Neural cell (in vitro differentiated cells): ENCODE measurements at regions not wholly inside any gene's neighbourhood (a gene's known extent, or its start where the extent isn't known, plus 50 kb on each side); places are given as distances from the start of the nearest gene placed in this dataset.

Experiments
- H2AFZ ChIP-seq: fragments of 200-600, 300-800 bp; sonication (generic), shearing (Covaris generic); 2 replicates; pipeline ENCODE4 v1.6.0; 2014; ENCODE audit warnings: low read depth, mild to moderate bottlenecking, antibody characterized with exemption, low read length, moderate library complexity
- H3F3A ChIP-seq: fragments of 200-600 bp; shearing (Covaris generic); 2 replicates; pipeline ENCODE4 v1.6.1; 2016; ENCODE audit warnings: mild to moderate bottlenecking, moderate library complexity, mixed read lengths, antibody characterized with exemption, low read length; ENCODE audit not compliant: insufficient read depth, poor library complexity, severe bottlenecking
- H3K27ac ChIP-seq: fragments of 200-600, 300-800 bp; sonication (generic), shearing (Covaris generic); 2 replicates; pipeline ENCODE4 v1.5.1; 2014; ENCODE audit warnings: mild to moderate bottlenecking, low read length, moderate library complexity
- H3K27me3 ChIP-seq: fragments of 300-800, 200-600 bp; sonication (generic), shearing (Covaris generic); 2 replicates; pipeline ENCODE4 v1.6.0; 2014; ENCODE audit warnings: mild to moderate bottlenecking, low read depth, low read length, moderate library complexity; ENCODE audit not compliant: insufficient read depth
- H3K36me3 ChIP-seq: fragments of 300-800, 200-600 bp; sonication (generic), shearing (Covaris generic); 2 replicates; pipeline ENCODE4 v1.5.1; 2014; ENCODE audit warnings: mild to moderate bottlenecking, antibody characterized with exemption, low read length, moderate library complexity; ENCODE audit not compliant: insufficient read depth
- H3K4me2 ChIP-seq: fragments of 300-800, 200-600 bp; sonication (generic), shearing (Covaris generic); 2 replicates; pipeline ENCODE4 v1.6.0; 2014; ENCODE audit warnings: mild to moderate bottlenecking, low read length
- H3K4me3 ChIP-seq: fragments of 300-800, 200-600 bp; sonication (generic), shearing (Covaris generic); 2 replicates; pipeline ENCODE4 v1.5.1; 2014; ENCODE audit warnings: mild to moderate bottlenecking, low read length, moderate library complexity
- H3K79me2 ChIP-seq: fragments of 200-600 bp; shearing (Covaris generic); replicated peaks from 2 replicates; pipeline ENCODE4 v1.6.0; 2014; ENCODE audit warnings: mild to moderate bottlenecking, low read length, moderate library complexity; ENCODE audit not compliant: insufficient read depth
- H3K9ac ChIP-seq: fragments of 300-800, 200-600 bp; sonication (generic), shearing (Covaris generic); 2 replicates; pipeline ENCODE4 v1.6.1; 2016; ENCODE audit warnings: mild to moderate bottlenecking, low read length, mixed read lengths
- H3K9me2 ChIP-seq: fragments of 200-600 bp; shearing (Covaris generic); 2 replicates; pipeline ENCODE4 v1.6.1; 2016; ENCODE audit warnings: mild to moderate bottlenecking, low read length, mixed read lengths; ENCODE audit not compliant: insufficient read depth
- H3K9me3 ChIP-seq: fragments of 200-600, 300-800 bp; sonication (generic), shearing (Covaris generic); 2 replicates; pipeline ENCODE4 v1.6.1; 2016; ENCODE audit warnings: mild to moderate bottlenecking, mixed run types, low read length, moderate library complexity, mixed read lengths
- H4K20me1 ChIP-seq: fragments of 200-600 bp; shearing (Covaris generic); 2 replicates; pipeline ENCODE4 v1.6.1; 2016; ENCODE audit warnings: mild to moderate bottlenecking, mixed run types; ENCODE audit not compliant: insufficient read depth
- CTCF ChIP-seq: fragments of 450-650 bp; IDR thresholded peaks from 2 replicates; pipeline ENCODE4 v1.5.1; 2014; ENCODE audit warnings: antibody characterized with exemption, mild to moderate bottlenecking, moderate library complexity; ENCODE audit not compliant: poor library complexity, severe bottlenecking
- EP300 ChIP-seq: fragments of 450-650 bp; conservative IDR thresholded peaks from 2 replicates; pipeline ENCODE4 v1.6.1; 2014; ENCODE audit warnings: antibody characterized with exemption, mild to moderate bottlenecking, moderate library complexity; ENCODE audit not compliant: poor library complexity, severe bottlenecking
- EZH2 ChIP-seq: fragments of 200-600, 300-800 bp; shearing (Covaris generic), sonication (generic); IDR thresholded peaks from 2 replicates; pipeline ENCODE4 v1.6.1; 2014; ENCODE audit warnings: antibody characterized with exemption, low read length, borderline replicate concordance, mild to moderate bottlenecking; ENCODE audit not compliant: insufficient read depth, poor library complexity, severe bottlenecking
- MXI1 ChIP-seq: fragments of 450-650 bp; conservative IDR thresholded peaks from 2 replicates; pipeline ENCODE4 v1.6.1; 2014; ENCODE audit warnings: antibody characterized with exemption, mild to moderate bottlenecking; ENCODE audit not compliant: poor library complexity, severe bottlenecking
- POLR2AphosphoS5 ChIP-seq: IDR thresholded peaks from 2 replicates; pipeline ENCODE4 v1.6.1; 2012
- RAD21 ChIP-seq: fragments of 450-650 bp; conservative IDR thresholded peaks from 2 replicates; pipeline ENCODE4 v1.6.1; 2014; ENCODE audit warnings: antibody characterized with exemption, mild to moderate bottlenecking, moderate library complexity
- REST ChIP-seq: IDR thresholded peaks from 2 replicates; pipeline ENCODE4 v1.6.1; 2012; ENCODE audit warnings: borderline replicate concordance
- SMC3 ChIP-seq: fragments of 450-650 bp; conservative IDR thresholded peaks from 2 replicates; pipeline ENCODE4 v1.6.1; 2014; ENCODE audit warnings: antibody characterized with exemption, mild to moderate bottlenecking, moderate library complexity; ENCODE audit not compliant: poor library complexity
- TAF1 ChIP-seq: IDR thresholded peaks from 2 replicates; pipeline ENCODE4 v1.6.1; 2012; ENCODE audit warnings: low read depth

GRCh38 chr4:83870328-83870950 lies 334.5 kb downstream of the GPAT3 start:
- Histone ChIP-seq H3K36me3 (no peaks in the 10 kb centered on the region), H3K27me3 (peaks cover 6% of the 10 kb centered on the region), H4K20me1 (no peaks in the 10 kb centered on the region), H3K9me3 (no peaks in the 10 kb centered on the region), H3K9ac (no peak overlapping the region), H3K79me2 (no peaks in the 10 kb centered on the region), H3K4me3 (no peak overlapping the region), H2AFZ (no peak overlapping the region), H3K9me2 (no peaks in the 10 kb centered on the region), H3K27ac (no peak overlapping the region), H3F3A (no peaks in the 10 kb centered on the region), H3K4me2 (no peak overlapping the region)
- TF ChIP-seq POLR2AphosphoS5 (no peak), RAD21 (no peak)

GRCh38 chr4:83866834-83867621 lies 331.1 kb downstream of the GPAT3 start:
- H3K9me2 ChIP-seq: no peaks in the 10 kb centered on the region
- no peak overlapping the region for H2AFZ ChIP-seq
- H3K27ac ChIP-seq: no peak overlapping the region
- H4K20me1 ChIP-seq: no peaks in the 10 kb centered on the region
- no peaks in the 10 kb centered on the region for H3K79me2 ChIP-seq
- H3F3A ChIP-seq: no peaks in the 10 kb centered on the region
- H3K4me3 ChIP-seq: no peak overlapping the region
- no peak for TF ChIP-seq RAD21
- no peak for TF ChIP-seq EP300
- TF ChIP-seq REST: no peak
- TF ChIP-seq POLR2AphosphoS5: no peak
- no peak for TF ChIP-seq TAF1
- TF ChIP-seq EZH2: no peak
- no peak for TF ChIP-seq SMC3
- TF ChIP-seq MXI1: no peak
- TF ChIP-seq CTCF: no peak
- H3K9me3 ChIP-seq: no peaks in the 10 kb centered on the region
- no peaks in the 10 kb centered on the region for H3K36me3 ChIP-seq
- H3K4me2 ChIP-seq: no peak overlapping the region
- peaks cover 6% of the 10 kb centered on the region for H3K27me3 ChIP-seq
- no peak overlapping the region for H3K9ac ChIP-seq
